ENCODE measurements at regions not wholly inside any gene's neighbourhood (a gene's known extent, or its start where the extent isn't known, plus 50 kb on each side); places are given as distances from the start of the nearest gene placed in this dataset.

- TF ChIP-seq CTCF (optimal IDR thresholded peaks at IDR 0.05 in 1 of 3, IDR thresholded peaks at IDR 0.05 in 1 of 3, conservative IDR thresholded peaks at IDR 0.05 in 1 of 3; ENCODE audit: extremely low read depth in 1 of 3, insufficient read depth in 2 of 3, low read length in 3 of 3): no peak
- TF ChIP-seq EZH2 (IDR thresholded peaks at IDR 0.05; ENCODE audit: low read length): no peak
Observed at GRCh38 chr16:86342161-86342834, 168.0 kb upstream of the FOXF1 start.

All from keratinocyte (primary cell).